B cell (primary cell): ENCODE measurements at regions not wholly inside any gene's neighbourhood (a gene's known extent, or its start where the extent isn't known, plus 50 kb on each side); places are given as distances from the start of the nearest gene placed in this dataset.

ENCODE experiments used
- ATAC-seq: fragments of 200-7000 bp; cut with Tn5 transposase; one replicate; pipeline ENCODE4 v1.10.0; 2021; ENCODE audit warnings: low read depth, mild to moderate bottlenecking, moderate number of reproducible peaks, moderate library complexity
- CTCF ChIA-PET: fragments of 350-600 bp; sonication (Branson Sonifier 250); formaldehyde crosslinking; loops from one replicate; lab custom pipeline; 2021; ENCODE audit warnings: antibody characterized with exemption, inconsistent platforms; lab: Charles Lee
- POLR2A ChIA-PET: fragments of 350-600 bp; sonication (Branson Sonifier 250); formaldehyde crosslinking; loops from one replicate; lab custom pipeline; 2021; ENCODE audit warnings: antibody characterized with exemption; lab: Charles Lee
- DNase-seq: peaks from one replicate; pipeline ENCODE4 v3.0.0; 2013
- H2AFZ ChIP-seq: 2 replicates; pipeline ENCODE4 v1.6.1; 2012; ENCODE audit warnings: mild to moderate bottlenecking, low read depth, low read length; ENCODE audit not compliant: insufficient read depth, poor library complexity, severe bottlenecking
- H3K27ac ChIP-seq, 2 donors: 1 replicate in 1 of 2; 2 replicates in 1 of 2; pipeline ENCODE4 v1.5.1; 2012 to 2013; ENCODE audit warnings: low read length in 2 of 2, mild to moderate bottlenecking in 2 of 2, moderate library complexity in 1 of 2
- H3K27me3 ChIP-seq, 4 experiments: fragments of 200-600 bp in 1 of 4; sonication (generic) in 1 of 4; replicated peaks in 1 of 4; 1 replicate in 2 of 4; 2 replicates in 2 of 4; pipeline versions ENCODE4 v1.6.1 to v1.7.0; 2013 to 2016; ENCODE audit warnings: low read length in 3 of 4, mild to moderate bottlenecking in 2 of 4, mixed read lengths in 1 of 4, moderate library complexity in 1 of 4; ENCODE audit not compliant: insufficient read depth in 4 of 4, control insufficient read depth in 3 of 4; ENCODE audit errors: control extremely low read depth in 1 of 4
- H3K36me3 ChIP-seq, 2 experiments: replicated peaks in 1 of 2; 1 replicate in 1 of 2; 2 replicates in 1 of 2; pipeline versions ENCODE4 v1.6.1 to v1.7.1; 2013; ENCODE audit warnings: low read length in 1 of 2; ENCODE audit not compliant: insufficient read depth in 2 of 2, control insufficient read depth in 1 of 2; ENCODE audit errors: control extremely low read depth in 1 of 2, extremely low read depth in 1 of 2
- H3K4me1 ChIP-seq, 2 donors: fragments of 200-600 bp in 1 of 2; sonication (generic) in 1 of 2; 1 replicate in 1 of 2; 2 replicates in 1 of 2; pipeline versions ENCODE4 v1.5.1 to v1.6.1; 2013 to 2017; ENCODE audit warnings: low read length in 2 of 2; ENCODE audit not compliant: control insufficient read depth in 2 of 2, insufficient read depth in 2 of 2
- H3K4me2 ChIP-seq: replicated peaks from 2 replicates; pipeline ENCODE3; 2012; ENCODE audit warnings: mild to moderate bottlenecking, low read depth, low read length; ENCODE audit not compliant: poor library complexity, severe bottlenecking
- H3K4me3 ChIP-seq, 5 experiments: fragments of 200-600 bp in 1 of 5; sonication (generic) in 1 of 5; 1 replicate in 3 of 5; 2 replicates in 2 of 5; pipeline versions ENCODE4 v1.5.1 to v1.7.0; 2011 to 2016; ENCODE audit warnings: low read length in 4 of 5, mild to moderate bottlenecking in 4 of 5, low read depth in 2 of 5, control low read depth in 1 of 5, moderate library complexity in 1 of 5; ENCODE audit not compliant: insufficient read depth in 1 of 5; ENCODE audit errors: control extremely low read depth in 1 of 5, extremely low read depth in 1 of 5
- H3K79me2 ChIP-seq: fragments of 200-600 bp; sonication (generic); one replicate; pipeline ENCODE4 v1.6.0; 2016; ENCODE audit warnings: low read length; ENCODE audit not compliant: control insufficient read depth, insufficient read depth
- H3K9ac ChIP-seq: fragments of 200-600 bp; sonication (generic); 2 replicates; pipeline ENCODE4 v1.6.1; 2017; ENCODE audit warnings: mild to moderate bottlenecking, low read length, moderate library complexity
- H3K9me3 ChIP-seq, 3 donors: one replicate each; pipeline versions ENCODE4 v1.6.1 to v1.7.1; 2013; ENCODE audit warnings: low read length in 2 of 3; ENCODE audit not compliant: control insufficient read depth in 2 of 3, insufficient read depth in 1 of 3; ENCODE audit errors: control extremely low read depth in 1 of 3
- H4K20me1 ChIP-seq: 2 replicates; pipeline ENCODE4 v1.6.0; 2012; ENCODE audit warnings: mild to moderate bottlenecking, low read length; ENCODE audit not compliant: insufficient read depth, control insufficient read depth, poor library complexity, severe bottlenecking
- H3K27ac Mint-ChIP-seq: one replicate; pipeline ENCODE4 v1.8.0; 2021; ENCODE audit warnings: mixed read lengths
- H3K27me3 Mint-ChIP-seq: one replicate; pipeline ENCODE4 v1.8.0; 2021; ENCODE audit warnings: mixed read lengths
- H3K4me1 Mint-ChIP-seq: one replicate; pipeline ENCODE4 v1.8.0; 2021; ENCODE audit warnings: mixed read lengths
- H3K4me3 Mint-ChIP-seq: one replicate; pipeline ENCODE4 v1.8.0; 2021; ENCODE audit warnings: mixed read lengths
- H3K9me3 Mint-ChIP-seq: one replicate; pipeline ENCODE4 v1.8.0; 2022; ENCODE audit warnings: mixed read lengths; ENCODE audit not compliant: insufficient read depth
- EZH2 ChIP-seq: IDR thresholded peaks from 2 replicates; pipeline ENCODE4 v1.6.1; 2012; ENCODE audit warnings: borderline replicate concordance, low read depth, mild to moderate bottlenecking, moderate library complexity, low read length; ENCODE audit not compliant: insufficient read depth, poor library complexity, severe bottlenecking
- WGBS: methylation state at CpG from one replicate; pipeline ENCODE4 v1.1.5; 2013; ENCODE audit warnings: missing lambda C conversion rate; ENCODE audit not compliant: insufficient coverage; 5-methylcytosine and 5-hydroxymethylcytosine counted together
- intact Hi-C: fragments of 100-400 bp; cut with micrococcal nuclease; formaldehyde crosslinking; loops from one replicate; pipeline ENCODE4 v1.10.0; 2022
- TF ChIP-seq, protein P1 (sequence below): fragments of 200-600 bp; IDR thresholded peaks from one replicate; pipeline ENCODE4 v1.8.0; 2022; ENCODE audit warnings: antibody characterized with exemption, mild to moderate bottlenecking

DNA sequence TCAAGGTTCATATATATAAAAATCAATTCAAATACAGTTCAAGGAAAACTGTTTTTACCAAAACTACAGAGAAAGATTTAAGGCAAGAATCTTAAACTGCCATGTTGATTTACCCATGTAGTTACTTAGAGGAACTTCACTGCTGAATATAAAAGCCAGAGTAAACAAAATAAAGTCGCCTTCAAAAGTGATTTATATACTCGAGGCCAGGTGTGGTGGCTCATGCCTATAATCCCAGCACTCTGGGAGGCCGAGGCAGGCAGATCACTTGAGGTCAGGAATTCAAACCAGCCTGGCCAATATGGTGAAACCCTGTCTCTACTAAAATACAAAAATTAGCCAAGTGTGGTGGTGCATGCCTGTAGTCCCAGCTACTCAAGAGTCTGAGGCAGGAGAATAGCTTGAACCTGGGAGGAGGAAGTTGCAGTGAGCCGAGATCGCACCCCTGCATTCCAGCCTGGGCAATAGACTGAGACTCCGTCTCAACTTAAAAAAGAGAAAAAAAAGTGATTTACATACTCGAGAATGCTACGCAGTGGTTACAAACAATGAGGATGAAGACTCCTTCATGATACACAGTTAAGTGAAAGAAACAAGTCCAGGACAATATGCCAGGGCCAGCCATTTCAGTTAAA lies 54.1 kb upstream of the CNEP1R1 start:
- no peak overlapping the region for H3K4me2 ChIP-seq
- H2AFZ ChIP-seq: no peak overlapping the region
- DNase-seq: no peak
- no peak overlapping the region for H3K27ac Mint-ChIP-seq
- no peak overlapping the region for H3K27ac ChIP-seq
- WGBS: 85% methylated on average over 5 of the region's 8 CpGs
- ATAC-seq: no peak
- no peaks in the 10 kb centered on the region for H4K20me1 ChIP-seq
- H3K27me3 ChIP-seq: peaks cover 0 to 11% (median 1%) of the 10 kb centered on the region in 4 experiments
- H3K9me3 Mint-ChIP-seq: no peaks in the 10 kb centered on the region
- no peak for TF ChIP-seq EZH2
- TF ChIP-seq, protein P1, sequence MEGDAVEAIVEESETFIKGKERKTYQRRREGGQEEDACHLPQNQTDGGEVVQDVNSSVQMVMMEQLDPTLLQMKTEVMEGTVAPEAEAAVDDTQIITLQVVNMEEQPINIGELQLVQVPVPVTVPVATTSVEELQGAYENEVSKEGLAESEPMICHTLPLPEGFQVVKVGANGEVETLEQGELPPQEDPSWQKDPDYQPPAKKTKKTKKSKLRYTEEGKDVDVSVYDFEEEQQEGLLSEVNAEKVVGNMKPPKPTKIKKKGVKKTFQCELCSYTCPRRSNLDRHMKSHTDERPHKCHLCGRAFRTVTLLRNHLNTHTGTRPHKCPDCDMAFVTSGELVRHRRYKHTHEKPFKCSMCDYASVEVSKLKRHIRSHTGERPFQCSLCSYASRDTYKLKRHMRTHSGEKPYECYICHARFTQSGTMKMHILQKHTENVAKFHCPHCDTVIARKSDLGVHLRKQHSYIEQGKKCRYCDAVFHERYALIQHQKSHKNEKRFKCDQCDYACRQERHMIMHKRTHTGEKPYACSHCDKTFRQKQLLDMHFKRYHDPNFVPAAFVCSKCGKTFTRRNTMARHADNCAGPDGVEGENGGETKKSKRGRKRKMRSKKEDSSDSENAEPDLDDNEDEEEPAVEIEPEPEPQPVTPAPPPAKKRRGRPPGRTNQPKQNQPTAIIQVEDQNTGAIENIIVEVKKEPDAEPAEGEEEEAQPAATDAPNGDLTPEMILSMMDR: no peak
- no peaks in the 10 kb centered on the region for H3K4me1 ChIP-seq
- CTCF ChIA-PET: no interaction called here
- intact Hi-C loops: no loop called here
- H3K4me3 ChIP-seq: no peak overlapping the region
- POLR2A ChIA-PET: no interaction called here
- no peak overlapping the region for H3K4me3 Mint-ChIP-seq
- no peaks in the 10 kb centered on the region for H3K79me2 ChIP-seq
- H3K4me1 Mint-ChIP-seq: no peaks in the 10 kb centered on the region
- no peaks in the 10 kb centered on the region for H3K9me3 ChIP-seq
- no peaks in the 10 kb centered on the region for H3K36me3 ChIP-seq
- H3K9ac ChIP-seq: no peak overlapping the region
- H3K27me3 Mint-ChIP-seq: peaks cover 51% of the 10 kb centered on the region

DNA sequence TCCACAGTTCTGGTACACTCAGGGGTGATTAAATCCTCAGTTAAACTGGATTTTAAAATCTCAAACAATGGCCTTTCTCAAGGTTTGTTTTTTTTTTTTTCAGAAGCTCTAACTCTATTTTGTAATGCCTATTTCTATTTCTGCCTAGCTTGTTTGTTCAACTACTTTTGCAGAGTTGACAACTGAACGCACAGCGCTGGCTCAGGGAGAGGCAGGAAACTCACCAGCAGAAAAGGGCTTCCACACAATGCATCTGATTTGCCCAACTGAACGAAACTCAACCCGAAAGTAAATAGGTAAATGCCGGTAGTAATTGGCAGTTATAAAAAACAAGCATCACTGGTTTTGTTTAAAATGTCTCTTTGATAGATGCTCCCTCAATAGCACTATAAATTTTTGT lies 52.7 kb upstream of the CNEP1R1 start:
- Histone ChIP-seq H2AFZ (no peak overlapping the region), H3K4me2 (no peak overlapping the region), H3K9ac (no peak overlapping the region), H3K9me3 (peaks cover 0 to 4% (median 0%) of the 10 kb centered on the region in 3 donors), H3K36me3 (no peaks in the 10 kb centered on the region), H3K4me1 (no peaks in the 10 kb centered on the region), H4K20me1 (no peaks in the 10 kb centered on the region), H3K27me3 (peaks cover 0 to 10% (median 1%) of the 10 kb centered on the region in 4 experiments), H3K27ac (no peak overlapping the region), H3K4me3 (no peak overlapping the region), H3K79me2 (no peaks in the 10 kb centered on the region)
- ChIA-PET CTCF (no interaction called here), POLR2A (no interaction called here)
- Mint-ChIP-seq H3K9me3 (no peaks in the 10 kb centered on the region), H3K4me1 (no peaks in the 10 kb centered on the region), H3K27me3 (peaks cover 44% of the 10 kb centered on the region), H3K27ac (no peak overlapping the region), H3K4me3 (no peak overlapping the region)
- TF ChIP-seq EZH2: no peak
- TF ChIP-seq, protein P1: no peak
- intact Hi-C loops: no loop called here
- 94% methylated on average over 2 of the region's 5 CpGs for WGBS
- no peak for DNase-seq
- ATAC-seq: no peak
